Sigmoid colon (tissue), 6 donors: ENCODE measurements at regions not wholly inside any gene's neighbourhood (a gene's known extent, or its start where the extent isn't known, plus 50 kb on each side); places are given as distances from the start of the nearest gene placed in this dataset.
A peak's percentile ranks its signal among the peaks of the same experiment; 100 is the strongest.

Experiments
- DNase-seq: peaks from one replicate; pipeline ENCODE4 v3.0.0-alpha.2; 2019
- H3K27ac ChIP-seq, 4 donors: fragments of 200-600 bp; sonication (generic); one replicate each; pipeline ENCODE4 v1.5.1; 2016 to 2019; ENCODE audit warnings: mild to moderate bottlenecking in 1 of 4
- H3K27me3 ChIP-seq, 3 donors: fragments of 200-600 bp; sonication (generic); one replicate each; pipeline ENCODE4 v1.5.1; 2019; ENCODE audit warnings: mild to moderate bottlenecking in 1 of 3
- H3K36me3 ChIP-seq, 4 donors: fragments of 200-600 bp; sonication (generic); one replicate each; pipeline ENCODE4 v1.5.1; 2016 to 2019
- H3K4me1 ChIP-seq, 4 donors: fragments of 200-600 bp; sonication (generic); one replicate each; pipeline ENCODE4 v1.5.1; 2017 to 2019
- H3K4me3 ChIP-seq, 4 donors: fragments of 200-600 bp; sonication (generic); one replicate each; pipeline ENCODE4 v1.5.1; 2017 to 2019; ENCODE audit warnings: mild to moderate bottlenecking in 2 of 4, moderate library complexity in 1 of 4
- H3K9me3 ChIP-seq, 4 donors: fragments of 200-600 bp in 3 of 4; sonication (generic) in 3 of 4; one replicate each; pipeline versions ENCODE4 v1.5.1 to v1.6.1; 2013 to 2019
- EP300 ChIP-seq, 4 donors: sonication (generic); formaldehyde crosslinking; IDR thresholded peaks; one replicate each; pipeline ENCODE4 v1.6.1; 2017; ENCODE audit warnings: antibody characterized with exemption in 4 of 4
- POLR2A ChIP-seq, 2 donors: fragments of 450-650 bp; IDR thresholded peaks; one replicate each; pipeline ENCODE4 v1.6.1; 2016; ENCODE audit warnings: antibody characterized with exemption in 2 of 2, mild to moderate bottlenecking in 2 of 2, moderate library complexity in 2 of 2
- POLR2AphosphoS5 ChIP-seq, 4 donors: sonication (generic); formaldehyde crosslinking; IDR thresholded peaks; one replicate each; pipeline ENCODE4 v1.6.1; 2017; ENCODE audit warnings: antibody characterized with exemption in 4 of 4
- WGBS, 2 donors: extraction: QIAGEN DNeasy Blood & Tissue Kit; methylation state at CpG; one replicate each; pipeline ENCODE4 v1.1.7; 2013; 5-methylcytosine and 5-hydroxymethylcytosine counted together
- intact Hi-C: fragments of 100-400 bp; cut with DNase I; formaldehyde crosslinking; loops from one replicate; pipeline ENCODE4 v1.15.1; 2023
- TF ChIP-seq, protein P1 (sequence below), 4 experiments: fragments of 450-650 bp in 3 of 4; fragments of 200-600 bp in 1 of 4; IDR thresholded peaks; one replicate each; pipeline ENCODE4 v1.5.1; 2016 to 2019; ENCODE audit warnings: antibody characterized with exemption in 4 of 4, mild to moderate bottlenecking in 3 of 4, moderate library complexity in 2 of 4
- donor health status: healthy with polysubstance abuse.
- donor health status: healthy.

DNA sequence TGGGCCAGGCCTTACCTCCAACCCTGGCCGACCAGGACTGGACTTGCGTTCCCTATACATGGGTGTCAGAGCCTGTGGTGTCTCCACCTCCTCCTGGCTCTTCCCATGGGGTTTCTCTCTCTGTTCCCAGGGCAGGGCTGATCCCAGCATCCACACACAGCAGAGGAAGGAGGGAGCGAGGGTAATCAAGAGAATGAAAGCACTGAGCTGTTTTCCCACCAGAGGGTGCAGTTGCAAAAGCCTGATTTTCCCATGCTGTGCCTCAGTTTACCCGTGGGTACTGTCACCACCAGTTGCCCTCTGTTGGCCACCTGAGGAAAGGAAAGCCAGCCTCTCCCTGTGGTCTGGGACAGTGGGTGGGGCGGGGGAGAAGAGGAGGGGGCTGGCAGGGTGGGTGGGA, 249.7 kb upstream of the GSE1 start:
- H3K4me3 ChIP-seq, result no peak overlapping the region
- peak overlapping the region in 2 of 4 donors; percentile 83 to 93 for H3K27ac ChIP-seq
- intact Hi-C loops, result no loop called here
- no peaks in the 10 kb centered on the region for H3K27me3 ChIP-seq
- no peaks in the 10 kb centered on the region for H3K9me3 ChIP-seq
- peaks cover 0 to 77% (median 51%) of the 10 kb centered on the region in 4 donors for H3K4me1 ChIP-seq
- no peak for DNase-seq
- TF ChIP-seq POLR2A (IDR thresholded peaks at IDR 0.05), result no peak
- WGBS, 2 donors, result 89 to 91% methylated on average over 5 of the region's 5 CpGs
- no peaks in the 10 kb centered on the region for H3K36me3 ChIP-seq

- Histone ChIP-seq H3K4me1 (peaks cover 0 to 77% (median 47%) of the 10 kb centered on the region in 4 donors), H3K27me3 (no peaks in the 10 kb centered on the region), H3K9me3 (no peaks in the 10 kb centered on the region), H3K36me3 (no peaks in the 10 kb centered on the region), H3K27ac (peak overlapping the region in 2 of 4 donors; percentile 83 to 93), H3K4me3 (no peak overlapping the region)
- 77 to 94% methylated on average over 10 of the region's 10 CpGs for WGBS, 2 donors
- DNase-seq, result no peak
- intact Hi-C loops, result no loop called here
- TF ChIP-seq EP300 (IDR thresholded peaks at IDR 0.05), result no peak
- TF ChIP-seq POLR2AphosphoS5 (IDR thresholded peaks at IDR 0.05), result no peak
- TF ChIP-seq, protein P1, sequence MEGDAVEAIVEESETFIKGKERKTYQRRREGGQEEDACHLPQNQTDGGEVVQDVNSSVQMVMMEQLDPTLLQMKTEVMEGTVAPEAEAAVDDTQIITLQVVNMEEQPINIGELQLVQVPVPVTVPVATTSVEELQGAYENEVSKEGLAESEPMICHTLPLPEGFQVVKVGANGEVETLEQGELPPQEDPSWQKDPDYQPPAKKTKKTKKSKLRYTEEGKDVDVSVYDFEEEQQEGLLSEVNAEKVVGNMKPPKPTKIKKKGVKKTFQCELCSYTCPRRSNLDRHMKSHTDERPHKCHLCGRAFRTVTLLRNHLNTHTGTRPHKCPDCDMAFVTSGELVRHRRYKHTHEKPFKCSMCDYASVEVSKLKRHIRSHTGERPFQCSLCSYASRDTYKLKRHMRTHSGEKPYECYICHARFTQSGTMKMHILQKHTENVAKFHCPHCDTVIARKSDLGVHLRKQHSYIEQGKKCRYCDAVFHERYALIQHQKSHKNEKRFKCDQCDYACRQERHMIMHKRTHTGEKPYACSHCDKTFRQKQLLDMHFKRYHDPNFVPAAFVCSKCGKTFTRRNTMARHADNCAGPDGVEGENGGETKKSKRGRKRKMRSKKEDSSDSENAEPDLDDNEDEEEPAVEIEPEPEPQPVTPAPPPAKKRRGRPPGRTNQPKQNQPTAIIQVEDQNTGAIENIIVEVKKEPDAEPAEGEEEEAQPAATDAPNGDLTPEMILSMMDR (IDR thresholded peaks at IDR 0.05), result no peak
- no peak for TF ChIP-seq POLR2A (IDR thresholded peaks at IDR 0.05)
Observed at GRCh38 chr16:85363881-85364280, 249.2 kb upstream of the GSE1 start.

DNA sequence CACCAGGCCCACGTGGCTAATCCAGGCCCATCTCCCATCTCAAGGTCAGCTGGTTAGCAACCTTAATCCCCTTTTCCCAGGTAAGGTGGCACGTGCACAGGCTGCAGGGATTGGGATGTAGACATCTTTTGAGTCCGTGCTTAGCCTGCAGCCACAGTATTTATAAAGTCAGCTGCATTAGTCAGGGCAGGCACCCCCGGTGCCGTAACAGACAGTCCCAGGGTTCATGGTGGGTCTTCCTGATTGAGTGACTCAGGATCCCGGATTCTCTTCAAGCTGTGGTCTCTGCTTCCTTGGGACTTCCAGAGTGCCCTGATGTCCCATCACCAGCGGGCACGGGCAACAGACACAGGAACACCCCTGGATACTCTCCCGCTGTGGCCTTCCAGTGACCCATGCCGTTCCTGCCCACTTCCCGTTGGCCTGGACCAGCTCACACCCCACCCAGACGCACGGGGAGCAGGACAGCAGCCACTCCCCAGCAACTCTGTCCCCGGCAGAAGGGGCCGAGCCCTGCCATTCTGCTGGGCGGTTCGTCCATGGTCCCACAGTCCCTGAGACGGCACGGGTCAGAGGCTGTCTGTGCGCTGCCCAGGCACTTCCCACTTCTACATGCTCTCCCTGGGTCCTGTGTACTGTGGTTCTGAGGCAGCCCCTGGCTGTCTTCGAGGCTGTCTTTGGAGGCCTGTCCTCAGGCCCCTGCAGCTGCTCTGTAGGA, 248.6 kb upstream of the GSE1 start:
- Histone ChIP-seq H3K27ac (peak overlapping the region in 3 of 4 donors; percentile 79 to 93 (median 83)), H3K36me3 (no peaks in the 10 kb centered on the region), H3K27me3 (no peaks in the 10 kb centered on the region), H3K9me3 (no peaks in the 10 kb centered on the region), H3K4me3 (no peak overlapping the region), H3K4me1 (peaks cover 0 to 73% (median 42%) of the 10 kb centered on the region in 4 donors)
- 83 to 93% methylated on average over 21 of the region's 21 CpGs for WGBS, 2 donors
- intact Hi-C loops, result no loop called here
- no peak for DNase-seq
- TF ChIP-seq POLR2AphosphoS5 (IDR thresholded peaks at IDR 0.05), result no peak
- TF ChIP-seq, protein P1 (IDR thresholded peaks at IDR 0.05), result no peak
- no peak for TF ChIP-seq EP300 (IDR thresholded peaks at IDR 0.05)
- no peak for TF ChIP-seq POLR2A (IDR thresholded peaks at IDR 0.05)

- peak overlapping the region in 3 of 4 donors; percentile 79 to 93 (median 83) for H3K27ac ChIP-seq
- H3K27me3 ChIP-seq, result no peaks in the 10 kb centered on the region
- 73 to 76% methylated on average over 11 of the region's 11 CpGs for WGBS, 2 donors
- peaks cover 0 to 73% (median 41%) of the 10 kb centered on the region in 4 donors for H3K4me1 ChIP-seq
- intact Hi-C loops, result no loop called here
- no peaks in the 10 kb centered on the region for H3K9me3 ChIP-seq
- no peaks in the 10 kb centered on the region for H3K36me3 ChIP-seq
- no peak for DNase-seq
- TF ChIP-seq, protein P1 (IDR thresholded peaks at IDR 0.05), result no peak
- no peak for TF ChIP-seq EP300 (IDR thresholded peaks at IDR 0.05)
- TF ChIP-seq POLR2A (IDR thresholded peaks at IDR 0.05), result no peak
- TF ChIP-seq POLR2AphosphoS5 (IDR thresholded peaks at IDR 0.05), result no peak
- no peak overlapping the region for H3K4me3 ChIP-seq
Observed at GRCh38 chr16:85365120-85365519, 248.0 kb upstream of the GSE1 start.

DNA sequence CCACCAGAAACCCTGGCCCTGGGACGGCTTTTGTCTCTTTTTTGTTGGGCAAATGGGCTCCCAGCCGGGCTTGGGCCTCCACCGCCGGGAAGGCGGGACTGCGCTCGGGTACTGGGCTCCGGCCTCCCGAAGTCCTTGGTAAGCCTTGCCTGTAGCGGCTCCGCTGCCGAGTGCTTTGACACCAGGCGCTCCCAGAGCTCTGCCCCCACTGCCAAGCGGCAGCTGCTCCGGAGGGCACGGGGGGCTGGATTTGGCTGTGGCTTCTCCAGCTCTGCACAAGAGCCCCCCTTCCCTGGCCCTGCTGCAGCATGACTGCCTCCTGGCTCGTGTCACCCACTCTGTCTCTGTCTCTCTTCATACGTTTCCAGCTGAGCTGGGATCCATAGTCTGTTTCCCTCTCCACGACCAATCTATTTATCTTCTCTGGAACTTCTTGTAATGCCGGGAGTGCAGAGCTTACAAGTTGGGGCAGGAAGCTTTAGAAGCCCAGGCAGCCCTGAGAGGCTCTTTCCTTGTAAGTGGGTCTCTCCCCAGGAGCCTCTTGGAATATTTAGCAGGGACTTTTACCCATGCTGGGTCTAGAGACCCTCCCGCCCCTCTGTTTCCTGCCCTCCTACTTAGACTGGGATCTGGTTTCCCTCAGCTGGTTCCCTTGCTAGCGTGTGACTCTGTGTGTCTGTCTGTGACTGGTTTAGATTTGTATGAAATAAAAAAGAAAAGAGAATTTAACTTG, 246.9 kb upstream of the GSE1 start:
- intact Hi-C loops, result no loop called here
- peak overlapping the region; percentile 60 to 93 (median 81) for H3K27ac ChIP-seq
- peak overlapping the region in 2 of 4 donors; percentile 15 to 20 for H3K4me3 ChIP-seq
- 78 to 85% methylated on average over 22 of the region's 22 CpGs for WGBS, 2 donors
- peaks cover 0 to 76% (median 46%) of the 10 kb centered on the region in 4 donors for H3K4me1 ChIP-seq
- no peak for TF ChIP-seq POLR2A (IDR thresholded peaks at IDR 0.05)
- peak in 2 of 4 donors; percentile 37 to 41 for TF ChIP-seq POLR2AphosphoS5 (IDR thresholded peaks at IDR 0.05)
- TF ChIP-seq EP300 (IDR thresholded peaks at IDR 0.05), result no peak
- H3K27me3 ChIP-seq, result no peaks in the 10 kb centered on the region
- H3K9me3 ChIP-seq, result no peaks in the 10 kb centered on the region
- no peak for DNase-seq
- no peaks in the 10 kb centered on the region for H3K36me3 ChIP-seq
